NCI-H69 (cell line): ENCODE measurements at regions not wholly inside any gene's neighbourhood (a gene's known extent, or its start where the extent isn't known, plus 50 kb on each side); places are given as distances from the start of the nearest gene placed in this dataset.
A peak's percentile ranks its signal among the peaks of the same experiment; 100 is the strongest.

ENCODE experiments used
- DNase-seq: peaks from one replicate; lab custom pipeline; 2025; lab: John Stamatoyannopoulos, UW

DNA sequence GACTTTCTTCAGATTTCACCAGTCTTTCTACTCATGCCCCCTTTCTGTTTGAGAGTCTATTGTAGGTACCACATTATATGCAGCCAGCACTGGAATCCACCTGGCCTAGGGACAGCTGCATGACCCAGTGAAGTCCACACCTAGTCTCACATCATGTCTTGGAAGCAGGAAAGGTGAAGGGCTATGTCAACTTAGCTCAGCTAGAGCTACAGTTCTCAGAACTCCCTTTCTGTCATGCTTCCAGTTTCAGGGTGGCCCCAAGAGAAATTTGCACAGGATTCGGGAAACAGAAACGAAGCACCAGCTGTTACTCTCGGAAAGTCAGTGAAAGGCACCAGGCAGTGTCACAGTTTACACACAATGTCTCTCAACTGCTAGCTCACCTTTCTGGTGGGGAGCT is 51.6 kb upstream of the NLRP1 start:
- no peak for DNase-seq

DNA sequence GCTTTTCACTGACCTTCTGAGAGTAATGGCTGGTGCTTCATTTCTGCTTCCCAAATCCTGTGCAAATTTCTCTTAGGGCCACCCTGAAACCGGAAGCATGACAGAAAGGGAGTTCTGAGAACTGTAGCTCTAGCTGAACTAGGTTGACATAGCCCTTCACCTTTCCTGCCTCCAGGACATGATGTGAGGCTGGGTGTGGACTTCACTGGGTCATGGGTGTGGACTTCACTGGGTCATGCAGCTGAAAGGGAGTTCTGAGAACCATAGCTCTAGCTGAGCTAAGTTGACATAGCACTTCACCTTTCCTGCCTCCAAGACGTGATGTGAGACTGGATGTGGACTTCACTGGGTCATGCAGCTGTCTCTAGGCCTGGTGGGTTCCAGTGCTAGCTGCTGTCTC is 54.3 kb upstream of the NLRP1 start:
- DNase-seq: no peak

DNA sequence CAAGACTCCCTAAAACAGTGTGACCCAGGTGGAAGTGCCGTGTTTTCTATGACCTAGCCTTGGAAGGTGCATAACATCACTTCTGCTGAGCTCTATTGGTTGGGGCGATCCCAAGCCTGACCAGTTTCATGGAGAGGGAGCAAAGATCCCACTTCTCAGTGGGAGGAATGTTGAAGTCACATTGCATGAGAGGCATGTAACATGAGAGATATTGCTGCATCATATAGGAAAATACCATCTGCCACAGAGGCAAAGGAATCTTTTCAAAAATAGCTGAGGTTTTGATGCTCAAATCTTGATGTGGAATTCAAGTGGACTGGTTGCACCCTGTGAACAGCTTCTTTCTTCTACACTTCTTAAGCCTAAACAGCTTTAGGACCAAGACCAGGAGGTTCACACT is 56.4 kb upstream of the NLRP1 start:
- no peak for DNase-seq

DNA sequence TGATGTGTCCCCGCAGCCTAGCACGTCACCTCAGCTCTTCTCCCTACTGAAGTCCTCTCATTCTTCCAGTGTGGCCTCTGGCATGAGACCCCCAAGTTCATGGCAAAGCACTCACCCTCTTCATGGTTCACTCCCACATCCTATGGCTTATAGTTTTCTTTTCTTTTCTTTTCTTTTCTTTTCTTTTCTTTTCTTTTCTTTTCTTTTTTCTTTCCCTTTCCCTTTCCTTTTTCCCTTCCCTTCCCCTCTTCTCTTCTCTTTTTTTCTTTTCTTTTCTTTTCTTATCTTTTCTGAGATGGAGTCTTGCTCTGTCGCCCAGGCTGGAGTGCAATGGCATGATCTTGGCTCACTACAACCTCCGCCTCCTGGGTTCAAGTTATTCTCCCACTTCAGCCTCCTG is 58.4 kb upstream of the NLRP1 start:
- DNase-seq: no peak

DNA sequence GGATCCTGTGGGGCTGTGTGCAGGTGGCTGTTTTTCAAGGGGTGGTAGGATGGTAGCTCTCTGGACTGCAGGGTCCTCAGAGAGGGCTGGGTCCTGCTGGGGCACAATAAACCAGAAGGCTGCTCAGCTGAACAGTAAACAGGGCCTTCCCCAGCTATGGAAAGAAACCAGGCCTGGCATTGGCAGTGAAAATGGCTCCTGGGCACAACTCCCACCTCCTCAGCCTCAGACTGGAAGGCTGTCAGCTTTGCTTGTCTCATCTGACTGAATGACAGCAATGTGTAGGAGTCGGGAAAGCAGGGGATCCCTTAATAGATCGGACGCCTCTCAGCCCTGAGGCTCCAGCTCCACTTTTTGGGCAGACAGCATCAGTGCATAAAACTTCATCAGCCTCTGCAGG is 59.8 kb upstream of the NLRP1 start:
- DNase-seq: peak; percentile 22

DNA sequence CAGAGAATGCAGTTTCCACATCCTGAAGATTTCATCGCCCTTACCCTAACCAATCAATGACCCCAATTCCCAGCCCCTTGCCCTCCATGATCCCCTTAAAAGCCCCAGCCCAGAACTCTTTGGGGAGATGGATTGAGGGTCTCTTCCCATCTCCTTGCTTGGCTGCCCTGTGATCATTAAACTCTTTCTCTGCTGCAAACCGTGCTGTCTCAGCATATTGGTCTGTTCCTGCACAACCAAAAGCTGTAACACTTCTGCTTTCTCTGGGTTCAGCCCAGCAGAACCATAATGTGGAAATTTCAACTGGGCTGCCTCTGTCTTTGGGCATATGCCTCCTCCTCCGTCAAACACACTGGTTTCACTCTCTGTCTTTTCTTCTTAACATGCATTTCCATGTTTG is 67.0 kb upstream of the NLRP1 start:
- no peak for DNase-seq

DNA sequence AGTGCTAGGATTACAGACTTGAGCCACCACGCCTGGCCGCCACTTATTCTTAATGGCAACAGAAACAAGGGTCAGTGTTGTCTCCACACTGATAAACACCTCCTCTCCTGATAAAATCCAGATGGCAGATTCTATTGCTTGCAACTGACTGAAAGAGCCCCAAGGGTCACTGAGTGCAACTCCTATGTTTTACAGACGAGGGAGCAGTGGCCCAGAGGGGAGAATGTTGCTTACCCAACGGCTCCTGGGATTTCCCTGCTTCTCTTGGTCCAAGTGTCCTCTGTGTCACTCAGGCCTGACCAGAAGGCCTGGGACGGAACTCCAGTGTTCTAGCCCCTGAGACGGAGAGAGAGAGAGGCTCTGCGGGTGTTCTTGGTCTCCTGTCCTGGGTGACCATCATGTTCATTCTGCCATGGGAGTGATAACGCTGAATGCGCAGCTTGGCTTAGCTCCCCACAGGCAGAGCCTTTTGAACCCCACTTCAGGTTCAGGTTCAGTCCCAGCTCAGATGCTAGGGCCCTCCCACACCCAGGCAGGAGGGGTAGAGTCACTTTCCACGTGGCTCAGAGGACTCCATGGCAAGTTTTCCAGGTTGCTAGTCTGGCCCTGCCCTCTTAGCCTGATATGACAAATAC is 77.3 kb upstream of the NLRP1 start:
- no peak for DNase-seq

DNA sequence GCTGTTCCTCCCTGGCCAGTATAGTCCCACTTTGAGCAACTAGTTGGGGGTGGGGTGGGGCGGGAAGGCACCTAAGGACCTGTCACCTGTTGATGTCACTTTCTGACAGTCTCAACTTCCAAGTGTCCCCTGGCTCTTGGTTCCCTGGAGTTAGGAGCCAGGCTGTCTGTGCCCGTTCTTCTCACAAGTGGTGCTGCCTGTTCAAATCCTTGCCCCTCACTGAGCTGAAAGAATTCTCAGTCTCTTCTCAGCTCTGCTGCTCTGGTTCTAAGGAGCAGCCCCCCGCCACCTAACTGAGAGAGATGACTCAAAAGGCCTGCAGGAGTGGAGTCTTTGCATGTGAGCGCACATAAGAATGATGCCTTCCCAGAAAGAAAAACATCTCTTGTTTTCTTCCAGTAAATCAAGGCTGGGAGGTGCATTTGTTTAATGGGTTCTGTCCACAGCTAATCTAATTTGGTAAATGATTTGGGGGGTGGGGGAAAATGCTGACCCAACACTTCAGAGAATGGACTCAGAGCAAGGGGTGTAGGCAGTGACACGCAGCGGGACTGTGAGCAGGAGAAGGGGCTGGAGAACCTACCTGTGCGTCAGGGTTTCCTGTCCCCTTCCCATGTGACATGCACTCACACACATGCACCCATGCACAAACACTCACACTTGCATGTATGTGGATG is 78.2 kb upstream of the NLRP1 start:
- no peak for DNase-seq

DNA sequence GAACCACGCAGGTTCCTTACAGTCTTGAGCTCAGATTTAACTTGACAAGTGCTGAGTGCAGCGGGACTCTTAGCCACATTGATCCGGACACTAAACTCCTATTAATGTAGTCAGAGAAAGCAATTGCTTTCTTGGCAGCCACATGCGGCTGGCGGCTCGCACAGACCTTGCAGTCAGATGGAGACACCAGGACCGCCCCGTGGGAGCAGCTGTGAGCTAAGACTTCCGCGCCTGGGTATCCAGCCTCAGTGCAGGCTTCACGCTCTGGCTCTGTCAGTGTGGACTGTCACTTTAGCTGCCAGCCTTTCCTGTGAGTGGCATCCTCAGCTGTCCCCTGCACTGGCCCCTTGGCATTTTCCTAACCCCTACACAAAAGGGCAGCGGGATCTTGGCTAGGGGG is 80.9 kb upstream of the NLRP1 start:
- DNase-seq: no peak

DNA sequence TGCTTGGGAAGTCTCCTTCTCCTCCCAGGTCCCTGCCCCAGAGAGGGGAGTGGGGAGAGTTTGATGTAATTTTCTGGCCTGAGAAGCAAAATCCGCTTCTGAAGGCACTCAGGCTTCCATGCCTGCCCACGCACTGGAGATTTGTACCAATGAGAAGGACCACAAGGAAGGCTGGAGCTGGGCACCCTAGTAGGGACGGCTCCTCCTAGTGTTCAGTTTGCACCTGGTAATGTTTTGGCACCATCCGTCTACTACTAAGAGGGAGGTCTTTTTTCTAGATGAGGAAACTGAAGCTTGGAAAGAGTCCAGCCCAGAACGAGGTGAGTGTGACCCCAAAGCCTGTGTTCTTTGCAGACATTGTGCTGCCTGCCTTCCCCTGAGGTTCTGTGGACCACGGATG is 83.6 kb upstream of the NLRP1 start:
- DNase-seq: peak; percentile 10

DNA sequence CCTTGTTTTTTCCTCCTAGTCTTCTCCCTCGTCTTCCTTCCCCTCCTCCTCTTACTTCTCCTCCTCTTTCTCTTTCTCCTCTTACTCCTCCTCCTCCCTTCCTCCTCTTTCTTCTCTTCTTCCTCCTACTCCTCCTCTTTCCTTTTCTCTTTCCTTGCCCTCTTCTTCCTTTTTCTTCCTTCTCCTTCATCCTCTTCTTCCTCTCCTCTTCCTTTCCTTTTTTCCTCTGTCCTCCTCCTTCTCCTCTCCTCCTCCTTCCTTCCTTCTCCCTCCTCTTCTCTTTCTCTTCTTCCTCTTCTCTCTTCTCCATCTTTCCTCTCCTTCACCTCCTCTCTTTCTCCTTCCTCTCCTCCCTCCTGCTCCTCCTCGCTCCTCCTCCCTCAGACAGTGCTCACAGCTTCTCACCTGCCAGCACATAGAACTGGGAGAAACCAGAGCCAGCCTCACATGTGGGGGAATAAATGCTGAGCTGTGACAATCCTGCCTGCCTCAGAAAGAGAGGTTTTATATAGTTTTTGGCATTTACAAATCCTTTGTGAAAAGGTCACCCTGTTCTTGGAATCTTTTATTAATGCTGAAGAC is 84.3 kb upstream of the NLRP1 start:
- no peak for DNase-seq

DNA sequence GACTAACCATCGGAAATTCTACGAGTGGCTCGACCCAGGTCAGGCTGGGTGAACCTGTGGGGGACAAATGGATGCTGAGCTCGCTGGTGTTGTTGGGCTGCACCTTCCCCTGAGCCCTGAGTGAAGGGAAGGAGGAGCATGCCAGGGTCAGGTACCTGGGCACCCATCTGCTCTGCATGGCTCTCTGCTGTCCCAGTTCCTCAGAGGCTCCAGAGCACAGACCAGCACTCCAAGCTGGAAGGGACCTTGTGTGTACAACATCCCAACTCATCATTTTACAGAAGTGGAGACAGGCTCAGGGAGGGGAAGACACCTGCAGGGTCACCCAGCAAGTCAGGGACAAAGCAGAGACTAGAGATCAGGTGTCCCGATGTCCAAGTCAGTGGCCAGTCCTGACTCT is 84.9 kb upstream of the NLRP1 start:
- DNase-seq: no peak

DNA sequence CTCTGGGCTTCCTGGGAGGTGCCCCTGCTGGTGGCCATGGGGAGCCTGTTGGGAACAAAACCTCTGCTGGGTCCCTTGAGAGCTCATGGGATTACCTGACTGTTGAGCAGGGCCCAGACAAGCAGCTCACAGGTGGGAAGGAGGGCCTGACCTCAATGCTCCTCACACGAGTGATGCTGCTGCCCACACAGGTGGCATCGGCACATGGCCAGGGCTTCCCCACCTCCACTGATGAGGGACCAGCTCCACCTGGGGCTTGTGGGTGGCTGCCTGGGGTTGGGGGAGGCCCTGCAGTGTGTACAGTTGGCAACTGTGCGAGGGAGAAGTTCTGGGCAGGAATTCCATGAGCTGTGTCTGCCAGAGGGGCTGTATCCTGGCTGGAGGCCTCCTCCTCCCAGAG is 87.8 kb upstream of the NLRP1 start:
- no peak for DNase-seq

DNA sequence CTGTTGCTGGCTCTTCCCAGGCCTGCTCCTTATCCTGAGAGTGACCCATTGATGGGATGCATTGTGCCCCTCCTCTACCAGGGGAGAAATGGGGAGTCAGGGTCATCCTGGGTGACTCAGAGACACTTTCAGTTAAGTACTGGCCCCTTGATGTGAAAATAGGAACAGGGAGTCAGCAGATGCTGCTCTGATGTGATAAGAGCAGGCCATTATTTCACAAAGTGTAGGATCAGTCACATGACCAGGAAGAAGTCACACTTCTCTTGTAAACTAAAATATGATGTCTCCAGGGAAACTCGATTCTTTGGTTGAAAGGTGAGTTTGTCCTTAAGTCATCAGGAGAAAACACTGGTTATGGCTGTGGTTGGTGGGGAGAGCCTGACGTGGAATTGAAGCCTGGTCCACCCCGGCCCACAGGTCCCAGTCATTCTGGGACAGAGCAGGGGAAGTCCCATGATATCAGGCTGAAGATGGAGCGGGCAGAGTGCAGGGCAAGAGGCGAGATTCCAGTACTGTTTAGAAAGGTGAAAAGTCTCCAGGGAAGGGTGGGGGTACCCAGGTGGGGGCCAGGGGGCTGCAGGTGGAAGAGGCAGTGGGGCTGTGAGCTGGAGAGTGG is 88.6 kb upstream of the NLRP1 start:
- no peak for DNase-seq

DNA sequence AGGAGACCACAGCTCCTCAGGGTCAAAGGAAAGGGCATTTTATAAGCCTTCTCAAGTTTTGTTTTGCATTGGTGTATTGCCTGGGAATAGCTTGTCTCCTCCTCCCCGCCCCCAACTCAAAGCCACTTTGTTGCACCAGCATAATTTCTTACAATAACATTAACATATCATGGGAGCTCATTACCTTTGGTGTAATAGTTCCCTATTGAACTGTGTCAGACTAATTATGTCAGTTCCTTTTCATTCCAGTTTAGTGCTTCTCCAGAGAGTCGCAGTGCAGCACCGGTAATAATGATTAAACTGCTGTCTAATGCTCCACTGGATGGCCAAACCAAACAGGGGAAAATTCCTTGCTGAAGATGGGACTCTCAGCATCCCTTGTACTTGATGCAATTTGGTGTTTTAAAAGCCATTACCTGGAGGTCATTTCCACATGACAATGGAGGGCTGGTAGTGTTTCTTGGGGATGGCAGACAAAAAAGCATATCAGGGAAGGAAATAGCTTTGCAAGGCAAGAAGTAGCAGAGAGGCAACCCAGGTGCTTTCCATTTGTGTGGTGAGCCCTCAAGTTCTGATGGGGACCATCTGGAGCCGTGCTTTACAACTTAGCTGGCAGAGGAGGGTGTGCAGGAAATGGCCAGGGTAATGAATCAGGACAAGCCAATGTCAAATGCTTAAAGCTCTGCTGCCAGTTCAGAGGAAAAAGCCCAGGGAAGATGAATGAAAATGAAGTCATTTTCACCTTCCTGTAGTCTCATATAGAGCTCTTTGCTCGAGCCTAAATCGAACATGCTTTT is 91.5 kb upstream of the NLRP1 start:
- DNase-seq: peak; percentile 6

DNA sequence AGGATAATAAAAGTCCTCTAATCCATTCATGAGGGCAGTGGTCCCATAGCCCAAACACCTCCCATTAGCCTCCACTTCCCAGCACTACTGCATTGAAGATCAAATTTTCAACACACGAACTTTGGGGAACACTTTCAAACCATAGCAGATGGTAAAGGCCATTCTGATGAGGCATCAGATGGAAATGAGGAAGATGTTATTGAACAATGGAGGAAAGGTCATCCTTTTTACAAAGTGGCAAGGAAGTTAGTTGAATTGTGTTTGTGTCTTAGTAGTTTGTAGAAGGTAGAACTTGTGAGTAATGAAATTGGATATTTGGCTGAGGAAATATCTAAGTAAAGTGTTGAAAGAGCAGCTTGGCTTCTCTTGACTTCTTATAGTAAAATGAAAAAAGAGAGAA is 93.3 kb upstream of the NLRP1 start:
- DNase-seq: no peak

DNA sequence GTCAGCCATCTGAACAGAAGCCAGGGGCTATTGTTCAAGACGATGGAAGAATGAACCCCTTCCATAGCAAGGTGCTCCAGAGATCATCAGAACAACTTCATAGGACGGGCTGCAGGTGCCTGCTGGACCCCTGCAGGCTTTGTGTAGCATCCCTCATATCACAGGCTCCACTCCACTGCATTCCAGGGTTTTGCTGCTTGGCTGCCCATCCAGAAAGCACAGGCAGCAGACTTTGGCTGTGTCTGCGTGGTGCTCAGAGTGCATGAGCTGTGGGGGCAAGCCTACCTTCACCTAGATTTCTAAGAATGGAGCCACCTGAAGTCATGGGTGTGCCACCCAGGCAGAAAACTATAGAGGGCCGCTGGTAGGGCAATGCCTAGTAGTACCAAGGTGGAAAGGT is 93.9 kb upstream of the NLRP1 start:
- DNase-seq: no peak

DNA sequence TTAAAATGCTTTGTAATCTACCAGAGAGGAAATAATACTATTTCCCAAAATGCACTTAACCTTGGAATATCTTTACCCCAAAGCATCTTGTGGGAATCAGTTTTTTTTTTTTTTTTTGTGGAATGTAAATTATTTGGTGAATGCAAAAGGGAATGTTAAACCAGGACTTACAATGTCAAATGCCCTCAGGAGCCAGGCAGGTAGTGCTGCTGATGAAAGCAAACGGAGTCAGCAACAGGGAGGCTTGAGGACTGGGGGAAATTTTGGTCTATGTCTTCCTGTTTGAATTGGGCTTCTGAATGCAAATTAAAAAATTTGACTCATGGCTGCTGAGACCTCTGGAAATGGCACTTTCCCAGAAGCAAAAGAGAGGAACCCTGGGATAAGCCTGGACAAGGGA is 96.5 kb upstream of the NLRP1 start:
- DNase-seq: no peak

DNA sequence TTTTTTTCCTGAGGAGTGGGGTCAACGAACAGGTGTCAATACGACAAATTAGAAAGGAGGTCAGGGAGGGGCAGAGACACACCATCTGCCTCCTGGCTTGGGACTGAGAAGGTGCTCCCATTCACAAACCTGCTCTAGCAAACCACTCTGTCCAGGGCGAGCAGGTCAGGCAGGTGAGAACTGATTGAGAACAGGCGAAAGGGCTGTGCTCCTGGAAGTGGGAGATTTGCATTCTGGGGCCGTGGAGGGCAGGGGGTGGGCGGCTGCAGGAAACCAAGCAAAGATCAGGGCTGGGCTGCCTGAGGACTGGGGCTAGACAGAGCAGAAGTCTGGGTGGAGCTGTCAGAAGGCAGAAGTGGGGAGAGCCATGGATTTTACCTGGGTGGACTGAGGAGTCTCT is 98.9 kb upstream of the NLRP1 start:
- DNase-seq: peak; percentile 18

DNA sequence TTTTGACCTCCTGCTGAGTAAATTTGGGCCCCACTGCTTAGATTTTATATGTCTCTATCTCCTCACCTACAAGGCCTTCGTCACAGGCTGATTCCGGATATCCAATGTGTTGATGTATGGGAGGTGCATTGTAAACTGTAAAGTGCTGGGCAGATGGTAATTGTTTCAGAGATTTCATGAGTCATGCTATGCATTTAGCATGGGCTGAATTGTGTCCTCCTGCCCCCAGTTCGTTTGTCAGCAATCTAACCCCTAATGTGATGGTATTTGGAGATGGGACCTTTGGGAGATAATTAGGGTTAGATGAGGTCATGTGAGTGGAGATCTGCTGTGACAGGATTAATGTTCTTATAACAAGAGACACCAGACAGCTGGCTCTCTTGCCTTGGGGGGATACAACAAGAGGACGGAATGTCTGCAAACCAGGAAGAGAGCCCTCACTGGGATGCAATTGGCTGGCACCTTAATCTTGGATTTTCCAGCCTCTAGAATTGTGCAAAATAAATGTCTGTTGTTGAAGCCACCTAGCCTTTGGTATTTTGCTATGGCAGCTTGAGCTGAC is 101.8 kb upstream of the NLRP1 start:
- no peak for DNase-seq

DNA sequence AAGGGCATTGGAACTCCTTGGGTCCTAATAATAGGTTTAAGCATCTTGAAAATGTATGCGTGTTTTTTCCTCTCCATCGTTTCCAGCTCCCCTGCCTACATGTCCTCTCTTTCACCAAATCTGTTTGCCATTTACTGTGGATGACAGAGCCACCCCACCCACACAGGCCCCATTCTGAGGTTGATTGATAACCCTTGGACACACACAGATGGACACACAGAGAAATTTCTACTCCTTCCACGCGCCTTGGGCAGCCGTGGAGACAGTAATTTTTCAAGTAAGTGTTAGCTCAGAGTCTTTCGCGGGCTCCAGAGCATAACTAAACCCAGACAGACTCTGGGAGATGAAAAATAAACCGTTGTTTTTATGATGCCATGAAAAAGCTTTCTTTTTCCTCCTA is 103.3 kb upstream of the NLRP1 start:
- no peak for DNase-seq

DNA sequence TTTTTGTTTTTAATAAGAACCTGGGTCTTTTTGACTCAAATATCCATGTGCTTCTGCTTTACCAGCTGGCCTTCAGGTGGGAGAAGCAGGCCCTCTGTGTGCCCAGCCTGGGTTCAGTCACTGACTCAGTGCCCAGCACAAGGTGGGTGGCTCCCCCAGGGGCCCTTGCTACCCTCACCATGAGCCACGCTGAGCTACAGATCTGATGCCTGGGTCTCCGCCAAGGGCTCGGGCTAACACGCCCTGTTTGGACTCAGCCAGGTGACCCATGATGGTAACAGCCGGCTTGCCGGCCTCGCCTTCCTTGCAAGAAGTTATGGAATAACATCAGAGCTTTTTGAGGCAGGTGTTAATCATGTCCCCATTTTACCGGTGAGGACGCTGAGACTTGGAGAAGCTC is 109.5 kb upstream of the NLRP1 start:
- DNase-seq: no peak
